K562 (cell line): ENCODE measurements at regions not wholly inside any gene's neighbourhood (a gene's known extent, or its start where the extent isn't known, plus 50 kb on each side); places are given as distances from the start of the nearest gene placed in this dataset.

Source experiments
- ATAC-seq: fragments of 200-7000 bp; cut with Tn5 transposase; 3 replicates; pipeline ENCODE4 v1.9.1; 2020; ENCODE audit warnings: moderate library complexity
- BruUV-seq: library from RNA; stranded (reverse); fragments of 400-500 nt; replicated peaks from 2 replicates; lab custom pipeline; 2021; lab: Mats Ljungman, UMichigan
- CTCF ChIA-PET: fragments of 300-600 bp; formaldehyde crosslinking; extraction: SDS; loops from one replicate; lab custom pipeline; 2021; ENCODE audit warnings: low intra/inter-chr PET ratio; lab: Yijun Ruan, JAX
- POLR2A ChIA-PET: fragments of 300-600, 350-650 bp; sonication (Branson Sonifier 250); formaldehyde crosslinking; extraction: SDS; loops from one replicate; lab custom pipeline; 2021; ENCODE audit warnings: antibody characterized with exemption, inconsistent platforms; lab: Yijun Ruan, JAX
- DNase-seq, 4 experiments: peaks; one replicate each; pipeline versions ENCODE4 v3.0.0 to v3.0.0-alpha.2; 2011 to 2018; ENCODE audit warnings: low spot score in 3 of 4, mixed read lengths in 3 of 4; ENCODE audit errors: extremely low read depth in 1 of 4
- FAIRE-seq: peaks from 2 replicates; lab custom pipeline; 2011; peaks lifted over from hg19 to GRCh38; lab: Jason Lieb, UNC
- H2AFZ ChIP-seq: 2 replicates; pipeline ENCODE4 v1.6.0; 2011; ENCODE audit warnings: low read depth, low read length, control low read depth, inconsistent platforms
- H3K27ac ChIP-seq: fragments of 200-600 bp; 3 replicates; pipeline ENCODE4 v1.8.0; 2011; ENCODE audit warnings: low read depth, mild to moderate bottlenecking, control low read depth, inconsistent platforms, low read length, moderate library complexity, mixed read lengths; ENCODE audit errors: extremely low read depth
- H3K27me3 ChIP-seq, 2 experiments: fragments of 300-600 bp in 1 of 2; 2 replicates in 1 of 2; 3 replicates in 1 of 2; pipeline versions ENCODE4 v1.6.0 to v1.8.0; 2011; ENCODE audit warnings: inconsistent platforms in 2 of 2, low read length in 2 of 2, mild to moderate bottlenecking in 1 of 2, mixed read lengths in 1 of 2, moderate library complexity in 1 of 2; ENCODE audit not compliant: control insufficient read depth in 2 of 2, insufficient read depth in 2 of 2
- H3K36me3 ChIP-seq: fragments of 300-600 bp; 3 replicates; pipeline ENCODE4 v1.8.0; 2011; ENCODE audit warnings: mild to moderate bottlenecking, low read length, inconsistent platforms; ENCODE audit not compliant: control insufficient read depth, insufficient read depth
- H3K4me1 ChIP-seq, 2 experiments: fragments of 200-600 bp in 1 of 2; replicated peaks in 1 of 2; 2 replicates in 1 of 2; 3 replicates in 1 of 2; pipeline versions ENCODE4 v1.5.1 to v1.8.0; 2011; ENCODE audit warnings: inconsistent platforms in 2 of 2, low read length in 2 of 2, mild to moderate bottlenecking in 1 of 2, mixed read lengths in 1 of 2, moderate library complexity in 1 of 2; ENCODE audit not compliant: control insufficient read depth in 2 of 2, insufficient read depth in 2 of 2
- H3K4me2 ChIP-seq: 2 replicates; pipeline ENCODE4 v1.6.1; 2011; ENCODE audit warnings: low read length, control low read depth, inconsistent platforms, mixed read lengths; ENCODE audit not compliant: insufficient read depth
- H3K4me3 ChIP-seq: fragments of 200-600 bp; sonication (generic), shearing (Covaris generic); 2 replicates; pipeline ENCODE4 v1.5.1; 2016; ENCODE audit warnings: control low read depth, inconsistent platforms
- H3K79me2 ChIP-seq: fragments of 200-600 bp; 3 replicates; pipeline ENCODE4 v1.8.0; 2011; ENCODE audit warnings: low read length, inconsistent platforms; ENCODE audit not compliant: control insufficient read depth, insufficient read depth
- H3K9ac ChIP-seq, 2 experiments: 2 replicates each; pipeline versions ENCODE4 v1.6.0 to v1.6.1; 2011; ENCODE audit warnings: low read depth in 2 of 2, low read length in 2 of 2, control low read depth in 1 of 2, inconsistent platforms in 1 of 2, mild to moderate bottlenecking in 1 of 2, mixed read lengths in 1 of 2; ENCODE audit not compliant: insufficient read depth in 1 of 2
- H3K9me1 ChIP-seq: one replicate; pipeline ENCODE4 v1.6.0; 2011; ENCODE audit warnings: inconsistent platforms, mild to moderate bottlenecking, low read length, moderate library complexity; ENCODE audit not compliant: control insufficient read depth, insufficient read depth
- H3K9me3 ChIP-seq: replicated peaks from 2 replicates; pipeline ENCODE4 v1.5.1; 2011; ENCODE audit warnings: low read depth, low read length, inconsistent platforms; ENCODE audit not compliant: control insufficient read depth, insufficient read depth
- H4K20me1 ChIP-seq: replicated peaks from 2 replicates; pipeline ENCODE4 v1.6.1; 2011; ENCODE audit warnings: low read length, inconsistent platforms, mixed read lengths; ENCODE audit not compliant: control insufficient read depth, insufficient read depth
- MEF2A ChIP-seq: IDR thresholded peaks from 2 replicates; pipeline ENCODE4 v1.6.1; 2011; ENCODE audit warnings: low read depth, mild to moderate bottlenecking, low read length, moderate library complexity; ENCODE audit not compliant: control insufficient read depth
- NFATC3 ChIP-seq: fragments of 450-650 bp; IDR thresholded peaks from 2 replicates; pipeline ENCODE4 v1.6.1; 2017; ENCODE audit warnings: mild to moderate bottlenecking
- NR2F6 ChIP-seq: fragments of 450-650 bp; formaldehyde crosslinking; IDR thresholded peaks from 2 replicates; pipeline ENCODE4 v1.4.0; 2020; ENCODE audit warnings: mild to moderate bottlenecking
- RBM34 ChIP-seq: fragments of 200-400 bp; formaldehyde crosslinking; IDR thresholded peaks from 2 replicates; pipeline ENCODE4 v1.6.1; 2018; ENCODE audit warnings: low read length, borderline replicate concordance; ENCODE audit not compliant: insufficient read depth
- SMARCE1 ChIP-seq: fragments of 450-650 bp; IDR thresholded peaks from 2 replicates; pipeline ENCODE4 v1.7.1; 2016; ENCODE audit warnings: mild to moderate bottlenecking
- STAG1 ChIP-seq: sonication (generic); formaldehyde crosslinking; IDR thresholded peaks from 2 replicates; pipeline ENCODE4 v1.5.0; 2020; ENCODE audit warnings: missing genetic modification reagents, borderline replicate concordance
- WGBS: fragments of 100-300 bp; shearing (Covaris generic); methylation state at CpG from one replicate; pipeline ENCODE4 v1.1.6; 2016; ENCODE audit warnings: low coverage, mixed read lengths; ENCODE audit not compliant: insufficient coverage; ENCODE audit errors: missing lambda C conversion rate; 5-methylcytosine and 5-hydroxymethylcytosine counted together
- in situ Hi-C: fragments of 300-500 bp; cut with MboI; formaldehyde crosslinking; loops from 4 replicates; pipeline ENCODE4 v1.15.0; 2018; ENCODE audit warnings: inconsistent platforms, mixed read lengths
- intact Hi-C: fragments of 100-400 bp; cut with micrococcal nuclease; formaldehyde crosslinking; loops from 2 replicates; pipeline ENCODE4 v1.14.2; 2022
- TF ChIP-seq, protein P1 (sequence below): fragments of 450-650 bp; IDR thresholded peaks from 2 replicates; pipeline ENCODE4 v1.6.1; 2016; ENCODE audit warnings: mild to moderate bottlenecking, moderate library complexity
- TF ChIP-seq, protein P2 (sequence below): fragments of 250-450 bp; sonication (Bioruptor Pico); IDR thresholded peaks from 2 replicates; pipeline ENCODE4 v1.5.0; 2021; ENCODE audit warnings: mild to moderate bottlenecking, moderate library complexity

DNA sequence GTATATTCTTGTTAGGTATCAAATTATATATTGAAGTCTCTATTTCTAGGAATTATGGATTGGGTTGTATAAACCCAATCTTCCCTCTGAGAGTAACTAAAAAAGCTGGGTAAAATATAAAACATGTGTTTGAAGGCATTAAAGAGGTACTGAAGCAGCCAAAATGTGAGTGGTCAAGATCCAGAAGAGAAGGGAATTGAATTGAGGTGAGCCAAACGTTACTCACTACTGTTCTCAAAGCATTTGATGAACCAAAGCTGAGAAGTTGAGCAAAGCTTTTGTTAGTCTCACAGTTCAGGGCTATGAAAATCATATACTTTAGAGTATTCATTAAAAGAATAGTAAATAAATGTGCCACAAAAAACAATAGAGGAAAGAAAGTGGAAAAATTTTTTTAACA is 365.8 kb downstream of the BCKDHB start:
- no peak for ATAC-seq
- Histone ChIP-seq H3K9me1 (no peaks in the 10 kb centered on the region), H4K20me1 (no peaks in the 10 kb centered on the region), H3K4me2 (no peak overlapping the region), H2AFZ (no peak overlapping the region), H3K36me3 (no peaks in the 10 kb centered on the region), H3K9ac (no peak overlapping the region), H3K79me2 (no peaks in the 10 kb centered on the region), H3K27ac (no peak overlapping the region), H3K9me3 (no peaks in the 10 kb centered on the region), H3K27me3 (no peaks in the 10 kb centered on the region), H3K4me3 (no peak overlapping the region), H3K4me1 (no peaks in the 10 kb centered on the region)
- CTCF ChIA-PET, result no interaction called here
- in situ Hi-C loops (no loop called here), intact Hi-C loops (no loop called here)
- DNase-seq, result no peak
- no TSS peak for BruUV-seq
- POLR2A ChIA-PET, result no interaction called here
- 0% methylated on average over 1 of the region's 1 CpG for WGBS
- FAIRE-seq, result no peak
- TF ChIP-seq NR2F6 (CRISPR knock-in tag), result no peak
- TF ChIP-seq, protein P1, sequence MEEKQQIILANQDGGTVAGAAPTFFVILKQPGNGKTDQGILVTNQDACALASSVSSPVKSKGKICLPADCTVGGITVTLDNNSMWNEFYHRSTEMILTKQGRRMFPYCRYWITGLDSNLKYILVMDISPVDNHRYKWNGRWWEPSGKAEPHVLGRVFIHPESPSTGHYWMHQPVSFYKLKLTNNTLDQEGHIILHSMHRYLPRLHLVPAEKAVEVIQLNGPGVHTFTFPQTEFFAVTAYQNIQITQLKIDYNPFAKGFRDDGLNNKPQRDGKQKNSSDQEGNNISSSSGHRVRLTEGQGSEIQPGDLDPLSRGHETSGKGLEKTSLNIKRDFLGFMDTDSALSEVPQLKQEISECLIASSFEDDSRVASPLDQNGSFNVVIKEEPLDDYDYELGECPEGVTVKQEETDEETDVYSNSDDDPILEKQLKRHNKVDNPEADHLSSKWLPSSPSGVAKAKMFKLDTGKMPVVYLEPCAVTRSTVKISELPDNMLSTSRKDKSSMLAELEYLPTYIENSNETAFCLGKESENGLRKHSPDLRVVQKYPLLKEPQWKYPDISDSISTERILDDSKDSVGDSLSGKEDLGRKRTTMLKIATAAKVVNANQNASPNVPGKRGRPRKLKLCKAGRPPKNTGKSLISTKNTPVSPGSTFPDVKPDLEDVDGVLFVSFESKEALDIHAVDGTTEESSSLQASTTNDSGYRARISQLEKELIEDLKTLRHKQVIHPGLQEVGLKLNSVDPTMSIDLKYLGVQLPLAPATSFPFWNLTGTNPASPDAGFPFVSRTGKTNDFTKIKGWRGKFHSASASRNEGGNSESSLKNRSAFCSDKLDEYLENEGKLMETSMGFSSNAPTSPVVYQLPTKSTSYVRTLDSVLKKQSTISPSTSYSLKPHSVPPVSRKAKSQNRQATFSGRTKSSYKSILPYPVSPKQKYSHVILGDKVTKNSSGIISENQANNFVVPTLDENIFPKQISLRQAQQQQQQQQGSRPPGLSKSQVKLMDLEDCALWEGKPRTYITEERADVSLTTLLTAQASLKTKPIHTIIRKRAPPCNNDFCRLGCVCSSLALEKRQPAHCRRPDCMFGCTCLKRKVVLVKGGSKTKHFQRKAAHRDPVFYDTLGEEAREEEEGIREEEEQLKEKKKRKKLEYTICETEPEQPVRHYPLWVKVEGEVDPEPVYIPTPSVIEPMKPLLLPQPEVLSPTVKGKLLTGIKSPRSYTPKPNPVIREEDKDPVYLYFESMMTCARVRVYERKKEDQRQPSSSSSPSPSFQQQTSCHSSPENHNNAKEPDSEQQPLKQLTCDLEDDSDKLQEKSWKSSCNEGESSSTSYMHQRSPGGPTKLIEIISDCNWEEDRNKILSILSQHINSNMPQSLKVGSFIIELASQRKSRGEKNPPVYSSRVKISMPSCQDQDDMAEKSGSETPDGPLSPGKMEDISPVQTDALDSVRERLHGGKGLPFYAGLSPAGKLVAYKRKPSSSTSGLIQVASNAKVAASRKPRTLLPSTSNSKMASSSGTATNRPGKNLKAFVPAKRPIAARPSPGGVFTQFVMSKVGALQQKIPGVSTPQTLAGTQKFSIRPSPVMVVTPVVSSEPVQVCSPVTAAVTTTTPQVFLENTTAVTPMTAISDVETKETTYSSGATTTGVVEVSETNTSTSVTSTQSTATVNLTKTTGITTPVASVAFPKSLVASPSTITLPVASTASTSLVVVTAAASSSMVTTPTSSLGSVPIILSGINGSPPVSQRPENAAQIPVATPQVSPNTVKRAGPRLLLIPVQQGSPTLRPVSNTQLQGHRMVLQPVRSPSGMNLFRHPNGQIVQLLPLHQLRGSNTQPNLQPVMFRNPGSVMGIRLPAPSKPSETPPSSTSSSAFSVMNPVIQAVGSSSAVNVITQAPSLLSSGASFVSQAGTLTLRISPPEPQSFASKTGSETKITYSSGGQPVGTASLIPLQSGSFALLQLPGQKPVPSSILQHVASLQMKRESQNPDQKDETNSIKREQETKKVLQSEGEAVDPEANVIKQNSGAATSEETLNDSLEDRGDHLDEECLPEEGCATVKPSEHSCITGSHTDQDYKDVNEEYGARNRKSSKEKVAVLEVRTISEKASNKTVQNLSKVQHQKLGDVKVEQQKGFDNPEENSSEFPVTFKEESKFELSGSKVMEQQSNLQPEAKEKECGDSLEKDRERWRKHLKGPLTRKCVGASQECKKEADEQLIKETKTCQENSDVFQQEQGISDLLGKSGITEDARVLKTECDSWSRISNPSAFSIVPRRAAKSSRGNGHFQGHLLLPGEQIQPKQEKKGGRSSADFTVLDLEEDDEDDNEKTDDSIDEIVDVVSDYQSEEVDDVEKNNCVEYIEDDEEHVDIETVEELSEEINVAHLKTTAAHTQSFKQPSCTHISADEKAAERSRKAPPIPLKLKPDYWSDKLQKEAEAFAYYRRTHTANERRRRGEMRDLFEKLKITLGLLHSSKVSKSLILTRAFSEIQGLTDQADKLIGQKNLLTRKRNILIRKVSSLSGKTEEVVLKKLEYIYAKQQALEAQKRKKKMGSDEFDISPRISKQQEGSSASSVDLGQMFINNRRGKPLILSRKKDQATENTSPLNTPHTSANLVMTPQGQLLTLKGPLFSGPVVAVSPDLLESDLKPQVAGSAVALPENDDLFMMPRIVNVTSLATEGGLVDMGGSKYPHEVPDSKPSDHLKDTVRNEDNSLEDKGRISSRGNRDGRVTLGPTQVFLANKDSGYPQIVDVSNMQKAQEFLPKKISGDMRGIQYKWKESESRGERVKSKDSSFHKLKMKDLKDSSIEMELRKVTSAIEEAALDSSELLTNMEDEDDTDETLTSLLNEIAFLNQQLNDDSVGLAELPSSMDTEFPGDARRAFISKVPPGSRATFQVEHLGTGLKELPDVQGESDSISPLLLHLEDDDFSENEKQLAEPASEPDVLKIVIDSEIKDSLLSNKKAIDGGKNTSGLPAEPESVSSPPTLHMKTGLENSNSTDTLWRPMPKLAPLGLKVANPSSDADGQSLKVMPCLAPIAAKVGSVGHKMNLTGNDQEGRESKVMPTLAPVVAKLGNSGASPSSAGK, result no peak
- TF ChIP-seq MEF2A, result no peak
- TF ChIP-seq RBM34, result no peak
- no peak for TF ChIP-seq NFATC3
- no peak for TF ChIP-seq SMARCE1
- no peak for TF ChIP-seq STAG1
- TF ChIP-seq, protein P2, sequence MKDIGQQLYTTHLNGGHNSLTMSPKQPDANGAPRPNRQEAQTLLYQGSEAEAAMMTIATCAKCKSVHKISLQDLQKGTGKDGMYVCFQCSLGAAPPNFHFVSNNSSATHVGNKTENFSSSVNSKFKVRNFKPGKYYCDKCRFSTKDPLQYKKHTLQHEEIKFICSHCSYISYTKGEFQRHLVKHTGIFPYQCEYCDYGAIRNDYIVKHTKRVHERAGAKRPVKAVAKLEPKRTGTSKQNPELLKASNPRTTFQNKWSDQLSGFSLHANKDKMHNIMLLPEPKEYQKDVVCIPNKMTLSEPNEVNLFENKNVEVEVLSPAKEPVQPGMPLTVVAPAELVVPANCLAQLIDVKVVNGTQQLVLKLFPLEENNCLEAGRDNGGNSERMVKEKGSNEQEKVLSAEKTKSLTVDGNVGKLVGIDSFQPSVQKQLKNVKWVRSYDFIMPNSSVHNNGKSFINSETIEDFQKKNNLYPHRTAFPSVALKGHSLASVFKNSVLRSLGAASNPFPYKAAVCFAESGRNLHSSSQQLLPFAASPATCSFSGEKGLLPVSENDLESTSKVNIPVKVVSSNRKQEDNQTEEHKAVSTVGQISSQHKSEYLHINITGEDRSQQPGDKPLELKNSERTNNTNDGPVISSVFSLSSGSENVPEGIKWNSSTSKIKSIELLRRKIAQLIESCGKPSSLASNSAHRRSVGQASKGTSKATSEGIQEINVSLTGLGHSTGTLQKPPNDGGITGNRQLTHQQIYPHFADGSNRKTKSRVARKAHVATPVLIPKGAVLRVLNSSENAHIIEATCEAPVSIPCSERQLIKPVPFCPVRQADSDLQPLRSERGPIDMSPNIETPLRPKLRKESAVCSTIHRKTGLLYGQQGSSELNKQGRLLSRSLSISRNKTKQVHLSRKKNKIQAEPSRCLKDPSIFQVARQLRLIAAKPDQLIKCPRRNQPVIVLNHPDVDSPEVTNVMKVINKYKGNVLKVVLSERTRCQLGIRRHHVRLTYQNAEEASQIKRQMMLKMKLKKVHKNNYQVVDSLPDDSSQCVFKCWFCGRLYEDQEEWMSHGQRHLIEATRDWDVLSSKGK (CRISPR knock-in tag), result no peak
